Lower leg skin (tissue), 4 donors: ENCODE measurements at regions not wholly inside any gene's neighbourhood (a gene's known extent, or its start where the extent isn't known, plus 50 kb on each side); places are given as distances from the start of the nearest gene placed in this dataset.

Experiments
- DNase-seq, 2 donors: peaks; one replicate each; pipeline ENCODE4 v3.0.0-alpha.2; 2019; ENCODE audit warnings: low spot score in 2 of 2
- H3K4me3 ChIP-seq: fragments of 200-600 bp; sonication (generic); 2 replicates; pipeline ENCODE4 v1.5.1; 2017; ENCODE audit warnings: mild to moderate bottlenecking, low read depth; ENCODE audit not compliant: poor library complexity, severe bottlenecking
- CTCF ChIP-seq, 3 donors: fragments of 450-650 bp; IDR thresholded peaks; one replicate each; pipeline ENCODE4 v1.5.1; 2016; ENCODE audit warnings: antibody characterized with exemption in 3 of 3, mild to moderate bottlenecking in 3 of 3, moderate library complexity in 2 of 3
- POLR2A ChIP-seq, 2 donors: fragments of 450-650 bp; IDR thresholded peaks; one replicate each; pipeline ENCODE4 v1.6.1; 2016 to 2017; ENCODE audit warnings: antibody characterized with exemption in 2 of 2, mild to moderate bottlenecking in 1 of 2, moderate library complexity in 1 of 2
- WGBS, 2 donors: methylation state at CpG; one replicate each; pipeline ENCODE4 v1.1.5; 2018; 5-methylcytosine and 5-hydroxymethylcytosine counted together
- intact Hi-C: fragments of 100-400 bp; cut with DNase I; formaldehyde crosslinking; loops from one replicate; pipeline ENCODE4 v1.15.0; 2023; ENCODE audit warnings: low total_unique reads

GRCh38 chr4:155107059-155107458 lies 101.4 kb upstream of the NPY2R start:
- 86 to 91% methylated on average over 3 of the region's 3 CpGs for WGBS, 2 donors
- no peak for TF ChIP-seq POLR2A (IDR thresholded peaks at IDR 0.05)
- TF ChIP-seq CTCF (IDR thresholded peaks at IDR 0.05) = no peak
- no peak for DNase-seq
- intact Hi-C loops = no loop called here
- H3K4me3 ChIP-seq = no peak overlapping the region

- DNase-seq = no peak
- H3K4me3 ChIP-seq = no peak overlapping the region
- TF ChIP-seq POLR2A (IDR thresholded peaks at IDR 0.05) = no peak
- no peak for TF ChIP-seq CTCF (IDR thresholded peaks at IDR 0.05)
- intact Hi-C loops = no loop called here
Observed at GRCh38 chr4:155114790-155115189, 93.6 kb upstream of the NPY2R start.

GRCh38 chr4:155119006-155119405 lies 89.4 kb upstream of the NPY2R start:
- intact Hi-C loops = no loop called here
- DNase-seq = no peak
- TF ChIP-seq CTCF (IDR thresholded peaks at IDR 0.05) = no peak
- no peak for TF ChIP-seq POLR2A (IDR thresholded peaks at IDR 0.05)
- no peak overlapping the region for H3K4me3 ChIP-seq

DNA sequence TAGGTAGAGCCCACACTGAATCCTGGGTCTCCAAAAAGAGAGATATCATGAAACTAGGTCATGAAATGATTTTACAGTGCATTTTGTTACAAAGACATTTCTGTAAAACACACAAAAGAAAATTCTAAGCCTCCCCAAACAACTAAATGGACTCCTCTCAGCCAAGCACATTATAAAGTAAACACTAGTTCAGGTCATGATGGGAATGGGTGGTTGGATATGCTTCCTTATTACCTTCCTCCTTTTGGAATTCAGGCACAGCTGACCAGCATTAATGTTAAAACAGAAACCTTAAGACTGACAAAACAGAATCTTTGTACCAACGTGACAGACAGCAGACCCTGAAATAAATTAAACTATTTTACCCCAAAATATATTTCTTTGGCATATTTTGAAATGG lies 87.9 kb upstream of the NPY2R start:
- no peak for DNase-seq
- intact Hi-C loops = no loop called here
- 60 to 67% methylated on average over 1 of the region's 1 CpG for WGBS, 2 donors
- H3K4me3 ChIP-seq = no peak overlapping the region
- TF ChIP-seq POLR2A (IDR thresholded peaks at IDR 0.05) (no peak), CTCF (IDR thresholded peaks at IDR 0.05) (no peak)

GRCh38 chr4:155122382-155122781 lies 86.1 kb upstream of the NPY2R start:
- intact Hi-C loops = no loop called here
- TF ChIP-seq POLR2A (IDR thresholded peaks at IDR 0.05) (no peak), CTCF (IDR thresholded peaks at IDR 0.05) (no peak)
- WGBS, 2 donors = 79 to 84% methylated on average over 5 of the region's 5 CpGs
- no peak overlapping the region for H3K4me3 ChIP-seq
- no peak for DNase-seq

- intact Hi-C loops = no loop called here
Observed at GRCh38 chr4:155134136-155134535, 74.3 kb upstream of the NPY2R start.

More at GRCh38 chr4:155134136-155134535, 74.3 kb upstream of the NPY2R start:
- no peak overlapping the region for H3K4me3 ChIP-seq
- DNase-seq = no peak
- TF ChIP-seq CTCF (IDR thresholded peaks at IDR 0.05) (no peak), POLR2A (IDR thresholded peaks at IDR 0.05) (no peak)
